ENCODE measurements at regions not wholly inside any gene's neighbourhood (a gene's known extent, or its start where the extent isn't known, plus 50 kb on each side); places are given as distances from the start of the nearest gene placed in this dataset.

GRCh38 chr10:88120075-88120474 is 256.6 kb downstream of the PTEN start:
- CTCF ChIA-PET = no interaction called here
- intact Hi-C loops (cut with micrococcal nuclease; ENCODE audit: unreplicated experiment) = no loop called here
- no peak for TF ChIP-seq CTCF (IDR thresholded peaks at IDR 0.05; ENCODE audit: unreplicated experiment)
- BruUV-seq (replicated peaks) = no TSS peak
- H3K4me3 Mint-ChIP-seq (ENCODE audit: low read depth, unreplicated experiment) = no peak overlapping the region
- no peak overlapping the region for H3K27ac Mint-ChIP-seq (ENCODE audit: unreplicated experiment)
- no peak for DNase-seq
- no peaks in the 10 kb centered on the region for H3K4me1 Mint-ChIP-seq (ENCODE audit: low read depth, unreplicated experiment)
- H3K27me3 Mint-ChIP-seq (ENCODE audit: unreplicated experiment) = no peaks in the 10 kb centered on the region
- no peaks in the 10 kb centered on the region for H3K9me3 Mint-ChIP-seq (ENCODE audit: low read depth, unreplicated experiment)
- no peaks in the 10 kb centered on the region for H3K36me3 Mint-ChIP-seq (ENCODE audit: insufficient read depth, unreplicated experiment)

GRCh38 chr10:88120599-88121333 is 257.3 kb downstream of the PTEN start:
- CTCF ChIA-PET = interaction anchor here (0.6 to 0.9 kb wide), 3 partner anchors 8 to 32 kb away, joined by 3 read pairs; no protein-coding TSS in a partner anchor
- H3K4me3 Mint-ChIP-seq (ENCODE audit: low read depth, unreplicated experiment) = no peak overlapping the region
- H3K36me3 Mint-ChIP-seq (ENCODE audit: insufficient read depth, unreplicated experiment) = no peaks in the 10 kb centered on the region
- no peak overlapping the region for H3K27ac Mint-ChIP-seq (ENCODE audit: unreplicated experiment)
- no peaks in the 10 kb centered on the region for H3K4me1 Mint-ChIP-seq (ENCODE audit: low read depth, unreplicated experiment)
- intact Hi-C loops (cut with micrococcal nuclease; ENCODE audit: unreplicated experiment) = no loop called here
- no peaks in the 10 kb centered on the region for H3K27me3 Mint-ChIP-seq (ENCODE audit: unreplicated experiment)
- no peaks in the 10 kb centered on the region for H3K9me3 Mint-ChIP-seq (ENCODE audit: low read depth, unreplicated experiment)
- no TSS peak for BruUV-seq (replicated peaks)
- no peak for DNase-seq
- no peak for TF ChIP-seq CTCF (IDR thresholded peaks at IDR 0.05; ENCODE audit: unreplicated experiment)

- intact Hi-C loops (cut with micrococcal nuclease; ENCODE audit: unreplicated experiment) = no loop called here
- no peak for TF ChIP-seq CTCF (IDR thresholded peaks at IDR 0.05; ENCODE audit: unreplicated experiment)
- Mint-ChIP-seq H3K4me1 (ENCODE audit: low read depth, unreplicated experiment) (no peaks in the 10 kb centered on the region), H3K27ac (ENCODE audit: unreplicated experiment) (no peak overlapping the region), H3K4me3 (ENCODE audit: low read depth, unreplicated experiment) (no peak overlapping the region), H3K9me3 (ENCODE audit: low read depth, unreplicated experiment) (no peaks in the 10 kb centered on the region), H3K36me3 (ENCODE audit: insufficient read depth, unreplicated experiment) (no peaks in the 10 kb centered on the region), H3K27me3 (ENCODE audit: unreplicated experiment) (no peaks in the 10 kb centered on the region)
- no peak for DNase-seq
- BruUV-seq (replicated peaks) = no TSS peak
- CTCF ChIA-PET = interaction anchor here (0.6 to 0.9 kb wide), 3 partner anchors 9 to 31 kb away, joined by 3 read pairs; no protein-coding TSS in a partner anchor
Measured at GRCh38 chr10:88121361-88121760, 257.9 kb downstream of the PTEN start.

GRCh38 chr10:88122145-88122544 is 258.7 kb downstream of the PTEN start:
- no peak overlapping the region for H3K27ac Mint-ChIP-seq (ENCODE audit: unreplicated experiment)
- BruUV-seq (replicated peaks) = no TSS peak
- CTCF ChIA-PET = no interaction called here

More at GRCh38 chr10:88122145-88122544, 258.7 kb downstream of the PTEN start:
- no peak for DNase-seq
- TF ChIP-seq CTCF (IDR thresholded peaks at IDR 0.05; ENCODE audit: unreplicated experiment) = no peak
- intact Hi-C loops (cut with micrococcal nuclease; ENCODE audit: unreplicated experiment) = no loop called here
- Mint-ChIP-seq H3K36me3 (ENCODE audit: insufficient read depth, unreplicated experiment) (no peaks in the 10 kb centered on the region), H3K4me3 (ENCODE audit: low read depth, unreplicated experiment) (no peak overlapping the region), H3K27me3 (ENCODE audit: unreplicated experiment) (no peaks in the 10 kb centered on the region), H3K9me3 (ENCODE audit: low read depth, unreplicated experiment) (no peaks in the 10 kb centered on the region), H3K4me1 (ENCODE audit: low read depth, unreplicated experiment) (no peaks in the 10 kb centered on the region)

All from Calu3 (cell line).